Left lung (tissue), 4 donors: ENCODE measurements at regions not wholly inside any gene's neighbourhood (a gene's known extent, or its start where the extent isn't known, plus 50 kb on each side); places are given as distances from the start of the nearest gene placed in this dataset.

ENCODE experiments used
- ATAC-seq: fragments of 200-7000 bp; cut with Tn5 transposase; one replicate; pipeline ENCODE4 v1.9.1; 2020; ENCODE audit warnings: moderate library complexity
- DNase-seq, 4 donors: peaks; one replicate each; pipeline ENCODE4 v3.0.0-alpha.2; 2013 to 2020
- H3K27ac ChIP-seq, 2 donors: fragments of 200-600 bp; sonication (generic) in 1 of 2; one replicate each; pipeline versions ENCODE4 v1.5.0 to v1.8.0; 2020 to 2021
- H3K27me3 ChIP-seq, 2 donors: fragments of 200-600 bp; sonication (generic) in 1 of 2; one replicate each; pipeline versions ENCODE4 v1.5.0 to v1.8.0; 2020 to 2021
- H3K36me3 ChIP-seq, 2 donors: fragments of 200-600 bp; sonication (generic) in 1 of 2; one replicate each; pipeline versions ENCODE4 v1.5.0 to v1.8.0; 2020 to 2021
- H3K4me1 ChIP-seq, 2 donors: fragments of 200-600 bp; one replicate each; pipeline ENCODE4 v1.8.0; 2021
- H3K4me3 ChIP-seq, 2 donors: fragments of 200-600 bp; sonication (generic) in 1 of 2; one replicate each; pipeline versions ENCODE4 v1.5.0 to v1.8.0; 2020 to 2021; ENCODE audit warnings: mild to moderate bottlenecking in 1 of 2
- H3K9me3 ChIP-seq, 2 donors: fragments of 200-600 bp; sonication (generic) in 1 of 2; one replicate each; pipeline versions ENCODE4 v1.5.0 to v1.8.0; 2020 to 2021
- CTCF ChIP-seq, 2 donors: fragments of 200-600 bp; sonication (generic) in 1 of 2; IDR thresholded peaks; one replicate each; pipeline versions ENCODE4 v1.5.0 to v1.8.0; 2021; ENCODE audit warnings: antibody characterized with exemption in 2 of 2
- intact Hi-C, 2 donors: fragments of 100-400 bp; cut with DNase I; formaldehyde crosslinking; loops; one replicate each; pipeline versions ENCODE4 v1.11.2 to v1.14.2; 2022
- donor health status: DM: no; HTN: yes; CAD: no.
- donor health status: DM: no; HTN: no; CAD: no.

GRCh38 chr7:131655447-131655846 lies 99.0 kb upstream of the PODXL start:
- ATAC-seq: no peak
- Histone ChIP-seq H3K9me3 (no peaks in the 10 kb centered on the region), H3K36me3 (no peaks in the 10 kb centered on the region), H3K4me3 (no peak overlapping the region), H3K27ac (no peak overlapping the region), H3K4me1 (no peaks in the 10 kb centered on the region), H3K27me3 (no peaks in the 10 kb centered on the region)
- intact Hi-C loops: loop anchor here in 1 of 2 donors (10.0 kb wide), 1 partner anchor 161 kb away; no protein-coding TSS in a partner anchor
- no peak for TF ChIP-seq CTCF (IDR thresholded peaks at IDR 0.05)
- DNase-seq: no peak

GRCh38 chr7:131654668-131655326 lies 98.4 kb upstream of the PODXL start:
- Histone ChIP-seq H3K4me3 (no peak overlapping the region), H3K9me3 (no peaks in the 10 kb centered on the region), H3K4me1 (no peaks in the 10 kb centered on the region), H3K27ac (no peak overlapping the region), H3K36me3 (no peaks in the 10 kb centered on the region), H3K27me3 (no peaks in the 10 kb centered on the region)
- DNase-seq: peak; percentile 60 to 94 (median 78)
- intact Hi-C loops: loop anchor here in 1 of 2 donors (10.0 kb wide), 1 partner anchor 160 kb away; no protein-coding TSS in a partner anchor
- peak; percentile 87 to 90 for TF ChIP-seq CTCF (IDR thresholded peaks at IDR 0.05)
- peak; percentile 96 for ATAC-seq

- Histone ChIP-seq H3K27ac (no peak overlapping the region), H3K4me1 (peaks cover 0 to 4% of the 10 kb centered on the region in 2 donors), H3K36me3 (no peaks in the 10 kb centered on the region), H3K27me3 (no peaks in the 10 kb centered on the region), H3K9me3 (no peaks in the 10 kb centered on the region), H3K4me3 (no peak overlapping the region)
- DNase-seq: no peak
- no peak for TF ChIP-seq CTCF (IDR thresholded peaks at IDR 0.05)
- ATAC-seq: no peak
- intact Hi-C loops: loop anchor here in 1 of 2 donors (10.0 kb wide), 1 partner anchor 159 kb away; no protein-coding TSS in a partner anchor
Measured at GRCh38 chr7:131654249-131654558, 97.8 kb upstream of the PODXL start.

GRCh38 chr7:131653418-131654248 lies 97.2 kb upstream of the PODXL start:
- intact Hi-C loops: loop anchor here (2.0 to 10.0 kb wide), 2 partner anchors 145 to 159 kb away; no protein-coding TSS in a partner anchor
- H3K36me3 ChIP-seq: no peaks in the 10 kb centered on the region
- H3K27me3 ChIP-seq: no peaks in the 10 kb centered on the region
- no peak overlapping the region for H3K4me3 ChIP-seq
- TF ChIP-seq CTCF (IDR thresholded peaks at IDR 0.05): no peak
- DNase-seq: no peak
- ATAC-seq: no peak
- no peak overlapping the region for H3K27ac ChIP-seq
- H3K9me3 ChIP-seq: no peaks in the 10 kb centered on the region
- H3K4me1 ChIP-seq: peaks cover 0 to 8% of the 10 kb centered on the region in 2 donors

- Histone ChIP-seq H3K36me3 (no peaks in the 10 kb centered on the region), H3K4me1 (peaks cover 0 to 8% of the 10 kb centered on the region in 2 donors), H3K4me3 (no peak overlapping the region), H3K9me3 (no peaks in the 10 kb centered on the region), H3K27ac (no peak overlapping the region), H3K27me3 (no peaks in the 10 kb centered on the region)
- DNase-seq (no peak), ATAC-seq (no peak)
- intact Hi-C loops: loop anchor here (2.0 to 10.0 kb wide), 2 partner anchors 144 to 158 kb away; no protein-coding TSS in a partner anchor
- no peak for TF ChIP-seq CTCF (IDR thresholded peaks at IDR 0.05)
Measured at GRCh38 chr7:131652934-131653333, 96.5 kb upstream of the PODXL start.
